ENCODE measurements at regions not wholly inside any gene's neighbourhood (a gene's known extent, or its start where the extent isn't known, plus 50 kb on each side); places are given as distances from the start of the nearest gene placed in this dataset.

DNA sequence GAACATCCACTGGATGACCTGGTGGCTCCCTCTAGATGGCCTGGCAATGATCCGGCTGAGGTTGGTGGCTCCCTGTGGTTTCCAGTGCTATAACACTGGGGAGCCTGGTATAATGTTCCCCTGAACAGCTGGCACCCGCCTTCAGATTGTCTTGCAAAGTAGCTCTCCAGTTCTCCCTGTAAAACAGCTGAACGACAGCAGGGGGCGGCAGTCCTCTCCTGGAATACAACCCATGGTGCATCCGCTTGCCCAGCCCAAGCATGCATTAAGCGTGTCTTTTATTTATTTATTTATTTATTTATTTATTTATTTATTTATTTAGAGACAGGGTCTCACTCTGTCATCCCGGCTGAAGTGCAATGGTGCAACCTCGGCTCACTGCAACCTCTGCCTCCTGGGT is 258.9 kb downstream of the BUD13 start:
- BruUV-seq (replicated peaks): no TSS peak
- H4K20me1 ChIP-seq (ENCODE audit: insufficient read depth, low read length): no peaks in the 10 kb centered on the region
- TF ChIP-seq ZNF441 (CRISPR knock-in tag; IDR thresholded peaks at IDR 0.05; ENCODE audit: borderline replicate concordance) (no peak), SMC3 (IDR thresholded peaks at IDR 0.05; ENCODE audit: low read length) (peak; percentile 77), FOXC1 (CRISPR knock-in tag; IDR thresholded peaks at IDR 0.05; ENCODE audit: borderline replicate concordance) (no peak), STAG1 (CRISPR knock-in tag; IDR thresholded peaks at IDR 0.05) (peak; percentile 68), XRCC5 (optimal IDR thresholded peaks at IDR 0.05; ENCODE audit: low read length) (peak; percentile 32), RAD21 (CRISPR knock-in tag; IDR thresholded peaks at IDR 0.05) (peak; percentile 61), ZNF432 (CRISPR knock-in tag; IDR thresholded peaks at IDR 0.05; ENCODE audit: borderline replicate concordance) (no peak)
- TF ChIP-seq, protein P1, sequence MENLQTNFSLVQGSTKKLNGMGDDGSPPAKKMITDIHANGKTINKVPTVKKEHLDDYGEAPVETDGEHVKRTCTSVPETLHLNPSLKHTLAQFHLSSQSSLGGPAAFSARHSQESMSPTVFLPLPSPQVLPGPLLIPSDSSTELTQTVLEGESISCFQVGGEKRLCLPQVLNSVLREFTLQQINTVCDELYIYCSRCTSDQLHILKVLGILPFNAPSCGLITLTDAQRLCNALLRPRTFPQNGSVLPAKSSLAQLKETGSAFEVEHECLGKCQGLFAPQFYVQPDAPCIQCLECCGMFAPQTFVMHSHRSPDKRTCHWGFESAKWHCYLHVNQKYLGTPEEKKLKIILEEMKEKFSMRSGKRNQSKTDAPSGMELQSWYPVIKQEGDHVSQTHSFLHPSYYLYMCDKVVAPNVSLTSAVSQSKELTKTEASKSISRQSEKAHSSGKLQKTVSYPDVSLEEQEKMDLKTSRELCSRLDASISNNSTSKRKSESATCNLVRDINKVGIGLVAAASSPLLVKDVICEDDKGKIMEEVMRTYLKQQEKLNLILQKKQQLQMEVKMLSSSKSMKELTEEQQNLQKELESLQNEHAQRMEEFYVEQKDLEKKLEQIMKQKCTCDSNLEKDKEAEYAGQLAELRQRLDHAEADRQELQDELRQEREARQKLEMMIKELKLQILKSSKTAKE (CRISPR knock-in tag; IDR thresholded peaks at IDR 0.05; ENCODE audit: borderline replicate concordance): no peak
- TF ChIP-seq, protein P2, sequence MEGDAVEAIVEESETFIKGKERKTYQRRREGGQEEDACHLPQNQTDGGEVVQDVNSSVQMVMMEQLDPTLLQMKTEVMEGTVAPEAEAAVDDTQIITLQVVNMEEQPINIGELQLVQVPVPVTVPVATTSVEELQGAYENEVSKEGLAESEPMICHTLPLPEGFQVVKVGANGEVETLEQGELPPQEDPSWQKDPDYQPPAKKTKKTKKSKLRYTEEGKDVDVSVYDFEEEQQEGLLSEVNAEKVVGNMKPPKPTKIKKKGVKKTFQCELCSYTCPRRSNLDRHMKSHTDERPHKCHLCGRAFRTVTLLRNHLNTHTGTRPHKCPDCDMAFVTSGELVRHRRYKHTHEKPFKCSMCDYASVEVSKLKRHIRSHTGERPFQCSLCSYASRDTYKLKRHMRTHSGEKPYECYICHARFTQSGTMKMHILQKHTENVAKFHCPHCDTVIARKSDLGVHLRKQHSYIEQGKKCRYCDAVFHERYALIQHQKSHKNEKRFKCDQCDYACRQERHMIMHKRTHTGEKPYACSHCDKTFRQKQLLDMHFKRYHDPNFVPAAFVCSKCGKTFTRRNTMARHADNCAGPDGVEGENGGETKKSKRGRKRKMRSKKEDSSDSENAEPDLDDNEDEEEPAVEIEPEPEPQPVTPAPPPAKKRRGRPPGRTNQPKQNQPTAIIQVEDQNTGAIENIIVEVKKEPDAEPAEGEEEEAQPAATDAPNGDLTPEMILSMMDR (CRISPR knock-in tag; IDR thresholded peaks at IDR 0.05): peak; percentile 72
- TF ChIP-seq, protein P3, sequence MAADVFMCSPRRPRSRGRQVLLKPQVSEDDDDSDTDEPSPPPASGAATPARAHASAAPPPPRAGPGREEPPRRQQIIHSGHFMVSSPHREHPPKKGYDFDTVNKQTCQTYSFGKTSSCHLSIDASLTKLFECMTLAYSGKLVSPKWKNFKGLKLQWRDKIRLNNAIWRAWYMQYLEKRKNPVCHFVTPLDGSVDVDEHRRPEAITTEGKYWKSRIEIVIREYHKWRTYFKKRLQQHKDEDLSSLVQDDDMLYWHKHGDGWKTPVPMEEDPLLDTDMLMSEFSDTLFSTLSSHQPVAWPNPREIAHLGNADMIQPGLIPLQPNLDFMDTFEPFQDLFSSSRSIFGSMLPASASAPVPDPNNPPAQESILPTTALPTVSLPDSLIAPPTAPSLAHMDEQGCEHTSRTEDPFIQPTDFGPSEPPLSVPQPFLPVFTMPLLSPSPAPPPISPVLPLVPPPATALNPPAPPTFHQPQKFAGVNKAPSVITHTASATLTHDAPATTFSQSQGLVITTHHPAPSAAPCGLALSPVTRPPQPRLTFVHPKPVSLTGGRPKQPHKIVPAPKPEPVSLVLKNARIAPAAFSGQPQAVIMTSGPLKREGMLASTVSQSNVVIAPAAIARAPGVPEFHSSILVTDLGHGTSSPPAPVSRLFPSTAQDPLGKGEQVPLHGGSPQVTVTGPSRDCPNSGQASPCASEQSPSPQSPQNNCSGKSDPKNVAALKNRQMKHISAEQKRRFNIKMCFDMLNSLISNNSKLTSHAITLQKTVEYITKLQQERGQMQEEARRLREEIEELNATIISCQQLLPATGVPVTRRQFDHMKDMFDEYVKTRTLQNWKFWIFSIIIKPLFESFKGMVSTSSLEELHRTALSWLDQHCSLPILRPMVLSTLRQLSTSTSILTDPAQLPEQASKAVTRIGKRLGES (CRISPR knock-in tag; IDR thresholded peaks at IDR 0.05; ENCODE audit: borderline replicate concordance): no peak
- H3K79me2 ChIP-seq (ENCODE audit: insufficient read depth, low read length): no peaks in the 10 kb centered on the region
- CTCF ChIA-PET (ENCODE audit: low intra/inter-chr PET ratio, low total read pairs): interaction anchor here (1.5 to 3.6 kb wide), 2 partner anchors 127 to 178 kb away, joined by 12 to 33 read pairs; no protein-coding TSS in a partner anchor
- intact Hi-C loops (cut with micrococcal nuclease; ENCODE audit: unreplicated experiment): loop anchor here (1.0 kb wide), 1 partner anchor 177 kb away; no protein-coding TSS in a partner anchor
- no peak overlapping the region for H3K27ac ChIP-seq (ENCODE audit: extremely low read length, insufficient read depth, low read length)
- POLR2A ChIA-PET: no interaction called here
- peak; percentile 81 for ATAC-seq
- H3K4me2 ChIP-seq (ENCODE audit: low read depth, low read length): no peak overlapping the region
- H3K36me3 ChIP-seq (replicated peaks in 1 of 2; ENCODE audit: control insufficient read depth in 1 of 2, insufficient read depth in 2 of 2, low read length in 2 of 2): no peaks in the 10 kb centered on the region
- no peak overlapping the region for H3K9ac ChIP-seq (ENCODE audit: insufficient read depth, low read depth, low read length)
- H3K9me3 ChIP-seq (ENCODE audit: low read length): no peaks in the 10 kb centered on the region
- peak; percentile 64 for DNase-seq (ENCODE audit: low spot score)
- H3K4me3 ChIP-seq (replicated peaks in 1 of 3; ENCODE audit: insufficient read depth in 1 of 3, low read depth in 2 of 3, low read length in 3 of 3): no peak overlapping the region
- no peak for FAIRE-seq
- WGBS (ENCODE audit: low lambda C conversion rate): 44% methylated on average over 8 of the region's 8 CpGs
- H2AFZ ChIP-seq (ENCODE audit: low read length): no peak overlapping the region
- in situ Hi-C loops (cut with HindIII; ENCODE audit: extremely low pct_ligation_motif_present, low pct_unique_long_range_greater_than_20kb): loop anchor here (5.0 kb wide), 1 partner anchor 123 kb away; no protein-coding TSS in a partner anchor
- no peaks in the 10 kb centered on the region; a peak in 1 of 5 replicates for H3K27me3 ChIP-seq (ENCODE audit: control insufficient read depth in 1 of 2, insufficient read depth in 2 of 2, low read length in 2 of 2)
- H3K4me1 ChIP-seq (ENCODE audit: insufficient read depth, low read length): no peaks in the 10 kb centered on the region

Measured in HepG2 (cell line).